Heart left ventricle (tissue), 13 donors: ENCODE measurements at regions not wholly inside any gene's neighbourhood (a gene's known extent, or its start where the extent isn't known, plus 50 kb on each side); places are given as distances from the start of the nearest gene placed in this dataset.

Source experiments
- CTCF ChIP-seq, 12 donors: fragments of 200-600 bp; sonication (generic) in 4 of 12; IDR thresholded peaks; one replicate each; pipeline versions ENCODE4 v1.5.0 to v1.8.0; 2018 to 2022; ENCODE audit warnings: antibody characterized with exemption in 12 of 12, mild to moderate bottlenecking in 5 of 12
- POLR2A ChIP-seq, 2 donors: fragments of 450-650 bp; IDR thresholded peaks; one replicate each; pipeline ENCODE4 v1.6.1; 2017; ENCODE audit warnings: antibody characterized with exemption in 2 of 2, mild to moderate bottlenecking in 2 of 2, moderate library complexity in 2 of 2
- donor health status: ischemic (EF 13 %, LVEDD 7.1; RV severe dilation, severe dysfunction).
- donor health status: DM: no; HTN: yes; CAD: no.
- donor health status: DM: no; HTN: no; CAD: no.
- donor health status: ischemic (EF 25% LVEDD 6.9; RV normal size, moderate dysfunction).
- donor health status: ischemic (EF 25% LVEDD 5.7; RV mildly dilated, moderate dysfunction).
- donor health status: ischemic (EF 35%, LVEDD 5.7; RV mildly dilated, moderate dysfunction).
- donor health status: nonischemic (EF 11% LVEDD 7.7; RV severe dilation, severe dysfunction).
- donor health status: DM: yes; HTN: yes; CAD: no.
- donor health status: PGD.
- donor health status: ischemic (EF 29% LVEDD 5.4; RV normal size, mild dysfunction).
- donor health status: nonischemic (EF 23%, LVEDD 6.1; RV moderate dilation, normal function).

DNA sequence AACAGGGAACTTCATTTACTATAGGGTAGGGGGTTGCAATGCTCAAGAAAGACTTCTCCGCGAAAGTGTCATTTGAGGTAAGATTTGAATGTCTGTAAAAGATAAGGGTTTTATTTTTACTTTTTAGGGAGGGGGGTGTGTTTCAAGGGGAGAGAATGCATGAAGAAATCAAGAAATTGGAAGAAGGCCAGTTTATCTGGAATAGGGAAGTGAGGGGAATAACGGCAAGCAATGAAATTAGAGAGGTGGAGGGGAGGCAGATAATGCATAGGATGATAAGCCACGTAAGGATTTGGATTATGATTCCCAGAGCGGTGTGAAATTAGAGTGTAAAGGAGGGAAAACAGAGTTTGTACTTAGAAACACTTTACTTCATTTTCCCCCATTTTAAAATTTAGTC is 63.0 kb upstream of the MB21D2 start:
- TF ChIP-seq CTCF (IDR thresholded peaks at IDR 0.05) = no peak
- no peak for TF ChIP-seq POLR2A (IDR thresholded peaks at IDR 0.05)
